ENCODE measurements at regions not wholly inside any gene's neighbourhood (a gene's known extent, or its start where the extent isn't known, plus 50 kb on each side); places are given as distances from the start of the nearest gene placed in this dataset.

- ATAC-seq (no peak), DNase-seq (no peak)
- in situ Hi-C loops (cut with MboI; ENCODE audit: low sequenced_read_pairs in 4 of 4) (no loop called here), intact Hi-C loops (cut with DNase I; ENCODE audit: low total_unique reads) (no loop called here)
- no peak overlapping the region for H3K27ac ChIP-seq
- no peaks in the 10 kb centered on the region for H3K36me3 ChIP-seq
- peaks cover 0 to 5% (median 0%) of the 10 kb centered on the region in 3 donors for H3K27me3 ChIP-seq
- H3K9me3 ChIP-seq = no peaks in the 10 kb centered on the region
- no peaks in the 10 kb centered on the region for H3K4me1 ChIP-seq
- no peak for TF ChIP-seq POLR2A (IDR thresholded peaks at IDR 0.05)
- TF ChIP-seq CTCF (IDR thresholded peaks at IDR 0.05 in 4 of 5, conservative IDR thresholded peaks at IDR 0.05 in 1 of 5) = no peak
- H3K4me3 ChIP-seq = no peak overlapping the region
Measured at GRCh38 chr14:22221508-22221907, 367.5 kb downstream of the DAD1 start.

GRCh38 chr14:22220427-22220826 lies 368.6 kb downstream of the DAD1 start:
- DNase-seq (no peak), ATAC-seq (no peak)
- H3K4me1 ChIP-seq = no peaks in the 10 kb centered on the region
- H3K27me3 ChIP-seq = peaks cover 0 to 5% (median 0%) of the 10 kb centered on the region in 3 donors
- no peaks in the 10 kb centered on the region for H3K36me3 ChIP-seq
- no peak for TF ChIP-seq CTCF (IDR thresholded peaks at IDR 0.05 in 4 of 5, conservative IDR thresholded peaks at IDR 0.05 in 1 of 5)
- no peak for TF ChIP-seq POLR2A (IDR thresholded peaks at IDR 0.05)
- H3K27ac ChIP-seq = no peak overlapping the region
- in situ Hi-C loops (cut with MboI; ENCODE audit: low sequenced_read_pairs in 4 of 4) = no loop called here
- intact Hi-C loops (cut with DNase I; ENCODE audit: low total_unique reads) = no loop called here
- no peaks in the 10 kb centered on the region for H3K9me3 ChIP-seq
- H3K4me3 ChIP-seq = no peak overlapping the region

- in situ Hi-C loops (cut with MboI; ENCODE audit: low sequenced_read_pairs in 4 of 4) (no loop called here), intact Hi-C loops (cut with DNase I; ENCODE audit: low total_unique reads) (no loop called here)
- Histone ChIP-seq H3K27ac (no peak overlapping the region), H3K4me3 (no peak overlapping the region), H3K9me3 (no peaks in the 10 kb centered on the region), H3K36me3 (no peaks in the 10 kb centered on the region), H3K27me3 (peaks cover 0 to 5% (median 0%) of the 10 kb centered on the region in 3 donors), H3K4me1 (no peaks in the 10 kb centered on the region)
- DNase-seq (no peak), ATAC-seq (no peak)
- no peak for TF ChIP-seq CTCF (IDR thresholded peaks at IDR 0.05 in 4 of 5, conservative IDR thresholded peaks at IDR 0.05 in 1 of 5)
- TF ChIP-seq POLR2A (IDR thresholded peaks at IDR 0.05) = no peak
Measured at GRCh38 chr14:22218728-22219127, 370.3 kb downstream of the DAD1 start.

- Histone ChIP-seq H3K36me3 (no peaks in the 10 kb centered on the region), H3K9me3 (no peaks in the 10 kb centered on the region), H3K4me1 (no peaks in the 10 kb centered on the region), H3K4me3 (no peak overlapping the region), H3K27ac (no peak overlapping the region), H3K27me3 (no peaks in the 10 kb centered on the region)
- no peak for TF ChIP-seq CTCF (IDR thresholded peaks at IDR 0.05 in 4 of 5, conservative IDR thresholded peaks at IDR 0.05 in 1 of 5)
- no peak for TF ChIP-seq POLR2A (IDR thresholded peaks at IDR 0.05)
- DNase-seq (no peak), ATAC-seq (no peak)
- in situ Hi-C loops (cut with MboI; ENCODE audit: low sequenced_read_pairs in 4 of 4) (no loop called here), intact Hi-C loops (cut with DNase I; ENCODE audit: low total_unique reads) (no loop called here)
Measured at GRCh38 chr14:22213120-22213519, 375.9 kb downstream of the DAD1 start.

GRCh38 chr14:22210906-22211305 lies 378.1 kb downstream of the DAD1 start:
- Histone ChIP-seq H3K27ac (no peak overlapping the region), H3K27me3 (no peaks in the 10 kb centered on the region), H3K9me3 (no peaks in the 10 kb centered on the region), H3K4me3 (no peak overlapping the region), H3K4me1 (no peaks in the 10 kb centered on the region), H3K36me3 (no peaks in the 10 kb centered on the region)
- in situ Hi-C loops (cut with MboI; ENCODE audit: low sequenced_read_pairs in 4 of 4) = no loop called here
- DNase-seq (no peak), ATAC-seq (no peak)
- no peak for TF ChIP-seq POLR2A (IDR thresholded peaks at IDR 0.05)
- no peak for TF ChIP-seq CTCF (IDR thresholded peaks at IDR 0.05 in 4 of 5, conservative IDR thresholded peaks at IDR 0.05 in 1 of 5)
- intact Hi-C loops (cut with DNase I; ENCODE audit: low total_unique reads) = no loop called here
